ENCODE measurements at regions not wholly inside any gene's neighbourhood (a gene's known extent, or its start where the extent isn't known, plus 50 kb on each side); places are given as distances from the start of the nearest gene placed in this dataset.

DNA sequence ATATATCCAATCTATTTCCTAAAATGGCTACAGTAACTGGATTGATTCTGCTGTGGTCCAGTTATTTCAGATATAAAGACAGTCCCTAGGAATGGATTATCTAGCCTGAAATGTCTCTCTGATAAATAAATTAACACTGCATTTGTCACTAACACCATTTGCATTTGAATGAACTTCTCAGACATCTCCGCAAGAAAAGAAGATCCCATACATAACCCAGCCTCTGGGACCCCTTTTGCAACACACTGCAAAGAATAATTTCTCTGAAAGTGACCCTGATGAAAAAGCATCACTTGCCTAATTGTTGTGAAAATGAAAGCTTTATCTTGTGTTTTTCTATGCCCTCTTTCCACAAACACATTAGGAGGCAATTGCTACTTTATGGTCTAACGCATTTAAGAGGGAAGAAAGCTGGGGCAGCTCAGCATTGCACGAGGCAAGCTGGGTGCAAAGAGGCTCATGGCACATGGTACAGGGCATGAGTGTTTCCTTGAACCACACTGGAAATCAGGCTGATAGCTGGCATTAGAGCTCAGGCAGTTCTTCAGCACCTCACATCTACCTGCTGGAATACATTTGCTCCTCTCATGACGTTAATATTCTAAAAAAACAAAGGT lies 379.9 kb downstream of the IRS2 start:
- Histone ChIP-seq H4K20me1 (ENCODE audit: insufficient read depth, low read length) (no peaks in the 10 kb centered on the region), H3K9me3 (replicated peaks in 1 of 2; ENCODE audit: control insufficient read depth in 1 of 2, insufficient read depth in 1 of 2, low read length in 2 of 2) (peaks cover 0 to 9% of the 10 kb centered on the region in 2 donors), H3K79me2 (ENCODE audit: insufficient read depth, low read length) (no peaks in the 10 kb centered on the region), H3K4me3 (replicated peaks in 1 of 3; ENCODE audit: low read depth in 2 of 3, low read length in 3 of 3) (no peak overlapping the region), H3K27ac (ENCODE audit: low read depth in 1 of 2, low read length in 2 of 2) (no peak overlapping the region), H3K9ac (ENCODE audit: insufficient read depth, low read length, poor library complexity, severe bottlenecking) (no peak overlapping the region), H3K4me1 (ENCODE audit: control insufficient read depth in 1 of 2, insufficient read depth in 2 of 2, low read length in 2 of 2) (peaks cover 39 to 48% of the 10 kb centered on the region in 2 donors), H3K27me3 (ENCODE audit: control insufficient read depth in 2 of 2, insufficient read depth in 2 of 2, low read length in 2 of 2) (no peaks in the 10 kb centered on the region), H3K4me2 (replicated peaks; ENCODE audit: extremely low read depth, low read length, poor library complexity, severe bottlenecking) (no peak overlapping the region), H3K36me3 (replicated peaks in 1 of 2; ENCODE audit: control insufficient read depth in 1 of 2, insufficient read depth in 2 of 2, low read length in 2 of 2) (no peaks in the 10 kb centered on the region), H2AFZ (ENCODE audit: insufficient read depth, low read depth, low read length, poor library complexity, severe bottlenecking) (no peak overlapping the region)
- 70% methylated on average over 1 of the region's 4 CpGs for WGBS (ENCODE audit: insufficient coverage)
- intact Hi-C loops (cut with micrococcal nuclease) = no loop called here
- DNase-seq = no peak
- TF ChIP-seq, protein P1, sequence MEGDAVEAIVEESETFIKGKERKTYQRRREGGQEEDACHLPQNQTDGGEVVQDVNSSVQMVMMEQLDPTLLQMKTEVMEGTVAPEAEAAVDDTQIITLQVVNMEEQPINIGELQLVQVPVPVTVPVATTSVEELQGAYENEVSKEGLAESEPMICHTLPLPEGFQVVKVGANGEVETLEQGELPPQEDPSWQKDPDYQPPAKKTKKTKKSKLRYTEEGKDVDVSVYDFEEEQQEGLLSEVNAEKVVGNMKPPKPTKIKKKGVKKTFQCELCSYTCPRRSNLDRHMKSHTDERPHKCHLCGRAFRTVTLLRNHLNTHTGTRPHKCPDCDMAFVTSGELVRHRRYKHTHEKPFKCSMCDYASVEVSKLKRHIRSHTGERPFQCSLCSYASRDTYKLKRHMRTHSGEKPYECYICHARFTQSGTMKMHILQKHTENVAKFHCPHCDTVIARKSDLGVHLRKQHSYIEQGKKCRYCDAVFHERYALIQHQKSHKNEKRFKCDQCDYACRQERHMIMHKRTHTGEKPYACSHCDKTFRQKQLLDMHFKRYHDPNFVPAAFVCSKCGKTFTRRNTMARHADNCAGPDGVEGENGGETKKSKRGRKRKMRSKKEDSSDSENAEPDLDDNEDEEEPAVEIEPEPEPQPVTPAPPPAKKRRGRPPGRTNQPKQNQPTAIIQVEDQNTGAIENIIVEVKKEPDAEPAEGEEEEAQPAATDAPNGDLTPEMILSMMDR (IDR thresholded peaks at IDR 0.05) = no peak
- Mint-ChIP-seq H3K27ac (no peak overlapping the region), H3K4me1 (peaks cover 44% of the 10 kb centered on the region), H3K36me3 (no peaks in the 10 kb centered on the region), H3K4me3 (no peak overlapping the region), H3K27me3 (ENCODE audit: low read depth in 3 of 3) (peaks cover 0 to 1% (median 0%) of the 10 kb centered on the region in 3 donors), H3K9me3 (peaks cover 0 to 9% (median 2%) of the 10 kb centered on the region in 7 donors)

DNA sequence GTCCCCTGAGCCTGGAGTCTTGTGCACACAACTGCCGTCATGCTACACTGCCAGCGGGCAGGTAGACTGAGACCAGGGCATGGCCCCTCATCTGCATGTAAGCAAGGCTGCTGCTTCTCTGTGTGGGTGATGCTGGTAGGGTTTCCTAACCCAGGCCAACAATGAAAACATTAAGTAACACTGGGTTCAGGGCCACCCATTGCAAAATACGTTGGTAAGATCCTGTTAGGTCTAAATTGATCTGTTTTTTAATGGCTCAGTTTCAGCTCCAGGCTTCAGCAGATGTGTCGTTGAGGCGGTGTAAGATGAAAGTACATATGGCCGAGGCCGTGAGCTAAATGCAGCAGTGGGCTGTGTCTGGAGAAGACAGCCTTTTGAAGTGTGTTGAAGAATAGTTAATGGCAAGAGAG lies 383.4 kb downstream of the IRS2 start:
- Mint-ChIP-seq H3K4me1 (peaks cover 51% of the 10 kb centered on the region), H3K36me3 (peaks cover 0 to 2% of the 10 kb centered on the region in 2 donors), H3K27me3 (ENCODE audit: low read depth in 3 of 3) (no peaks in the 10 kb centered on the region), H3K9me3 (peaks cover 0 to 11% (median 2%) of the 10 kb centered on the region in 7 donors), H3K27ac (peak overlapping the region; percentile 77 to 94 (median 93)), H3K4me3 (peak overlapping the region; percentile 9 to 84)
- peak overlapping the region; percentile 31 for H3K4me2 ChIP-seq (replicated peaks; ENCODE audit: extremely low read depth, low read length, poor library complexity, severe bottlenecking)
- DNase-seq = peak in 2 of 3 donors; percentile 26 to 61
- H2AFZ ChIP-seq (ENCODE audit: insufficient read depth, low read depth, low read length, poor library complexity, severe bottlenecking) = peak overlapping the region; percentile 48
- TF ChIP-seq, protein P1 (IDR thresholded peaks at IDR 0.05) = no peak
- 16% methylated on average over 7 of the region's 7 CpGs for WGBS (ENCODE audit: insufficient coverage)
- intact Hi-C loops (cut with micrococcal nuclease) = no loop called here
- no peaks in the 10 kb centered on the region for H3K79me2 ChIP-seq (ENCODE audit: insufficient read depth, low read length)
- H3K27me3 ChIP-seq (ENCODE audit: control insufficient read depth in 2 of 2, insufficient read depth in 2 of 2, low read length in 2 of 2) = no peaks in the 10 kb centered on the region
- no peaks in the 10 kb centered on the region for H4K20me1 ChIP-seq (ENCODE audit: insufficient read depth, low read length)
- H3K4me3 ChIP-seq (replicated peaks in 1 of 3; ENCODE audit: low read depth in 2 of 3, low read length in 3 of 3) = peak overlapping the region in 1 of 3 experiments; percentile 27
- peaks cover 47 to 52% of the 10 kb centered on the region in 2 donors for H3K4me1 ChIP-seq (ENCODE audit: control insufficient read depth in 1 of 2, insufficient read depth in 2 of 2, low read length in 2 of 2)
- peak overlapping the region; percentile 66 to 81 for H3K27ac ChIP-seq (ENCODE audit: low read depth in 1 of 2, low read length in 2 of 2)
- no peaks in the 10 kb centered on the region for H3K36me3 ChIP-seq (replicated peaks in 1 of 2; ENCODE audit: control insufficient read depth in 1 of 2, insufficient read depth in 2 of 2, low read length in 2 of 2)
- peak overlapping the region; percentile 11 for H3K9ac ChIP-seq (ENCODE audit: insufficient read depth, low read length, poor library complexity, severe bottlenecking)
- H3K9me3 ChIP-seq (replicated peaks in 1 of 2; ENCODE audit: control insufficient read depth in 1 of 2, insufficient read depth in 1 of 2, low read length in 2 of 2) = peaks cover 0 to 9% of the 10 kb centered on the region in 2 donors

All from CD14-positive monocyte (primary cell).